Karpas-422 (cell line): ENCODE measurements at regions not wholly inside any gene's neighbourhood (a gene's known extent, or its start where the extent isn't known, plus 50 kb on each side); places are given as distances from the start of the nearest gene placed in this dataset.
"Not testable (repeated sequence)": the region's sequence is repeated elsewhere in the genome, so short reads cannot be mapped to it uniquely, and the experiment has no call there.

ENCODE experiments used
- DNase-seq: peaks from one replicate; pipeline ENCODE4 v3.0.0-alpha.2; 2015
- H2AFZ ChIP-seq: fragments of 200-600 bp; sonication (generic); 2 replicates; pipeline ENCODE4 v1.6.1; 2014; ENCODE audit warnings: antibody characterized with exemption, low read length, mixed read lengths
- H3K27ac ChIP-seq: fragments of 200-600 bp; sonication (generic); 2 replicates; pipeline ENCODE4 v1.5.1; 2014; ENCODE audit warnings: mild to moderate bottlenecking, low read length, moderate library complexity
- H3K27me3 ChIP-seq: fragments of 200-600 bp; sonication (generic); 2 replicates; pipeline ENCODE4 v1.6.1; 2014; ENCODE audit warnings: low read length, mixed read lengths
- H3K36me3 ChIP-seq: fragments of 200-600 bp; sonication (generic); 2 replicates; pipeline ENCODE4 v1.6.1; 2014; ENCODE audit warnings: low read length, mixed read lengths; ENCODE audit not compliant: insufficient read depth
- H3K4me1 ChIP-seq: fragments of 200-600 bp; sonication (generic); 2 replicates; pipeline ENCODE4 v1.6.1; 2014; ENCODE audit warnings: mild to moderate bottlenecking, low read length, mixed read lengths
- H3K4me2 ChIP-seq: fragments of 200-600 bp; sonication (generic); 2 replicates; pipeline ENCODE4 v1.6.1; 2014; ENCODE audit warnings: low read length, low read depth, mild to moderate bottlenecking; ENCODE audit not compliant: poor library complexity, severe bottlenecking
- H3K4me3 ChIP-seq: fragments of 200-600 bp; sonication (generic); 2 replicates; pipeline ENCODE4 v1.5.1; 2014; ENCODE audit warnings: mild to moderate bottlenecking, antibody characterized with exemption, low read length, mixed read lengths
- H3K79me2 ChIP-seq: fragments of 200-600 bp; sonication (generic); 2 replicates; pipeline ENCODE4 v1.6.1; 2014; ENCODE audit warnings: mild to moderate bottlenecking, low read length, mixed read lengths
- H3K9ac ChIP-seq: fragments of 200-600 bp; sonication (generic); 2 replicates; pipeline ENCODE4 v1.6.0; 2014; ENCODE audit warnings: low read length
- H3K9me2 ChIP-seq: fragments of 200-600 bp; sonication (generic), shearing (Covaris generic); replicated peaks from 2 replicates; pipeline ENCODE4 v1.6.0; 2014; ENCODE audit warnings: mild to moderate bottlenecking, low read length, moderate library complexity; ENCODE audit not compliant: insufficient read depth
- H3K9me3 ChIP-seq: fragments of 300-700, 200-600 bp; sonication (generic); 2 replicates; pipeline ENCODE4 v1.6.1; 2014; ENCODE audit warnings: low read length, mixed read lengths
- H4K20me1 ChIP-seq: fragments of 200-600 bp; sonication (generic); 2 replicates; pipeline ENCODE4 v1.6.1; 2014; ENCODE audit warnings: mild to moderate bottlenecking, antibody characterized with exemption, low read length, low read depth; ENCODE audit not compliant: insufficient read depth

- Histone ChIP-seq H2AFZ (no peak overlapping the region), H3K9ac (no peak overlapping the region), H3K4me2 (no peak overlapping the region), H3K79me2 (no peaks in the 10 kb centered on the region), H3K27ac (no peak overlapping the region), H4K20me1 (no peaks in the 10 kb centered on the region), H3K27me3 (no peaks in the 10 kb centered on the region), H3K36me3 (no peaks in the 10 kb centered on the region), H3K4me1 (no peaks in the 10 kb centered on the region), H3K9me2 (no peaks in the 10 kb centered on the region), H3K9me3 (no peaks in the 10 kb centered on the region), H3K4me3 (no peak overlapping the region)
- no peak for DNase-seq
Measured at GRCh38 chr2:36140391-36140790, 215.2 kb upstream of the CRIM1 start.

GRCh38 chr2:36137612-36138011, 218.0 kb upstream of the CRIM1 start:
- DNase-seq = no peak
- no peaks in the 10 kb centered on the region for H3K9me2 ChIP-seq

GRCh38 chr2:36134281-36134680, 221.3 kb upstream of the CRIM1 start:
- no peaks in the 10 kb centered on the region for H4K20me1 ChIP-seq
- no peaks in the 10 kb centered on the region for H3K9me2 ChIP-seq
- H3K4me3 ChIP-seq = no peak overlapping the region
- no peaks in the 10 kb centered on the region for H3K9me3 ChIP-seq
- DNase-seq = no peak
- no peaks in the 10 kb centered on the region for H3K36me3 ChIP-seq
- no peak overlapping the region for H3K27ac ChIP-seq
- no peaks in the 10 kb centered on the region for H3K79me2 ChIP-seq
- H3K4me1 ChIP-seq = no peaks in the 10 kb centered on the region
- H2AFZ ChIP-seq = no peak overlapping the region
- H3K27me3 ChIP-seq = no peaks in the 10 kb centered on the region
- H3K4me2 ChIP-seq = no peak overlapping the region
- no peak overlapping the region for H3K9ac ChIP-seq

More at GRCh38 chr2:36137612-36138011, 218.0 kb upstream of the CRIM1 start:
- H4K20me1 ChIP-seq = no peaks in the 10 kb centered on the region
- H3K27ac ChIP-seq = no peak overlapping the region
- no peaks in the 10 kb centered on the region for H3K27me3 ChIP-seq
- no peaks in the 10 kb centered on the region for H3K79me2 ChIP-seq
- H3K9ac ChIP-seq = no peak overlapping the region
- no peak overlapping the region for H3K4me2 ChIP-seq
- no peak overlapping the region for H2AFZ ChIP-seq
- H3K4me3 ChIP-seq = no peak overlapping the region
- no peaks in the 10 kb centered on the region for H3K36me3 ChIP-seq
- no peaks in the 10 kb centered on the region for H3K9me3 ChIP-seq
- no peaks in the 10 kb centered on the region for H3K4me1 ChIP-seq

DNA sequence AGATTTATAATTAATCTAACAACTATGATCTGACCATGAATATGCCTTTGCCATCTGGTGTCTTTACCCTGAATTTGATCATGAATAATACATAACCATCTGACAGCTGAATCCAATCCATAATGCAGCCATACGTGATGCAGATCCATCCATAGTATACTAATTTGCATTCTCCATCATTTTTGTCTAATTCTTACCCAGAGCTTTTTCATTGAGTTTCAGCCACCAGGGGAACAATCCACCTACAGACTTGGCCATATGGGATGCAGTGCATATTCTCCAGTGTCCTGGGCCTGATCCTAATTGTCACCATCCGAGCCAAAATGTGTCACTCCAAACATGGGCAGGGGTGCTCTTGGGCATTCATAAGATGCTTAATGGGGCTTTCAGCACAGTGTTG, 227.2 kb upstream of the CRIM1 start:
- H3K4me1 ChIP-seq = no peaks in the 10 kb centered on the region
- no peak overlapping the region for H3K9ac ChIP-seq
- no peak overlapping the region for H2AFZ ChIP-seq
- H3K27ac ChIP-seq = no peak overlapping the region
- H3K4me3 ChIP-seq = no peak overlapping the region
- no peaks in the 10 kb centered on the region for H3K9me3 ChIP-seq
- H3K79me2 ChIP-seq = no peaks in the 10 kb centered on the region
- no peak for DNase-seq
- H3K4me2 ChIP-seq = no peak overlapping the region
- H4K20me1 ChIP-seq = no peaks in the 10 kb centered on the region
- H3K27me3 ChIP-seq = no peaks in the 10 kb centered on the region
- no peaks in the 10 kb centered on the region for H3K36me3 ChIP-seq
- no peaks in the 10 kb centered on the region for H3K9me2 ChIP-seq

DNA sequence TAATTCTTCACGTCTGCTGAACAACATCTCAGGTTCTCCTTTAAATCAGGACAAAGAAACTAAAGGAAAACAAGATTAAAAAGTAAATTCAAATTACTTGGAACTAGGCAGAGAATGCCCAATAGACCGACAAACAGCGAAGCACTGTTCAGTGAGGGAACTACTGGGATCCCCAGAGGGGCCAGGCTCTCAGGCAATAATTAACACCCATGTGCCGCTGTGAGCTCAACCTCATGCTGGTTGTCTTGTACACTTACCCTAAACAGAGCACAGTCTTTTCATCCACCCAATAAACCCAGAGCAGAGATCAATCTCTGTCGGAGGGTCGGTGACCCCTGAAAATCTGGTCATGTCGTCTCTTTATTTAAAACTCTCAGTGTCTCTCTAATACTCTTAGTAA, 229.9 kb upstream of the CRIM1 start:
- Histone ChIP-seq H2AFZ (no peak overlapping the region), H3K4me3 (no peak overlapping the region), H3K27ac (no peak overlapping the region), H3K27me3 (no peaks in the 10 kb centered on the region), H4K20me1 (no peaks in the 10 kb centered on the region), H3K4me2 (no peak overlapping the region), H3K36me3 (no peaks in the 10 kb centered on the region), H3K4me1 (no peaks in the 10 kb centered on the region), H3K9me3 (no peaks in the 10 kb centered on the region), H3K9ac (no peak overlapping the region), H3K9me2 (no peaks in the 10 kb centered on the region), H3K79me2 (no peaks in the 10 kb centered on the region)
- DNase-seq = no peak

GRCh38 chr2:36123995-36124394, 231.6 kb upstream of the CRIM1 start:
- DNase-seq = no peak
- Histone ChIP-seq H3K27me3 (no peaks in the 10 kb centered on the region), H3K79me2 (no peaks in the 10 kb centered on the region), H3K9me2 (no peaks in the 10 kb centered on the region), H3K9ac (no peak overlapping the region), H4K20me1 (no peaks in the 10 kb centered on the region), H3K9me3 (no peaks in the 10 kb centered on the region), H3K27ac (no peak overlapping the region), H2AFZ (no peak overlapping the region), H3K4me1 (no peaks in the 10 kb centered on the region), H3K36me3 (no peaks in the 10 kb centered on the region), H3K4me2 (no peak overlapping the region), H3K4me3 (no peak overlapping the region)

- Histone ChIP-seq H3K27ac (no peak overlapping the region), H3K79me2 (no peaks in the 10 kb centered on the region)
Measured at GRCh38 chr2:36097022-36097421, 258.6 kb upstream of the CRIM1 start.

GRCh38 chr2:36091844-36092741, 263.5 kb upstream of the CRIM1 start:
- not testable (repeated sequence) for H2AFZ ChIP-seq, H3K4me2 ChIP-seq, H3K9me2 ChIP-seq, H4K20me1 ChIP-seq, DNase-seq, H3K4me3 ChIP-seq, H3K79me2 ChIP-seq, H3K9me3 ChIP-seq, H3K4me1 ChIP-seq, H3K9ac ChIP-seq, H3K36me3 ChIP-seq, H3K27ac ChIP-seq, H3K27me3 ChIP-seq

More at GRCh38 chr2:36097022-36097421, 258.6 kb upstream of the CRIM1 start:
- H4K20me1 ChIP-seq = no peaks in the 10 kb centered on the region
- no peaks in the 10 kb centered on the region for H3K9me3 ChIP-seq
- H3K36me3 ChIP-seq = no peaks in the 10 kb centered on the region
- H3K4me1 ChIP-seq = no peaks in the 10 kb centered on the region
- no peaks in the 10 kb centered on the region for H3K9me2 ChIP-seq
- H3K9ac ChIP-seq = no peak overlapping the region
- no peak for DNase-seq
- no peak overlapping the region for H2AFZ ChIP-seq
- H3K4me2 ChIP-seq = no peak overlapping the region
- no peak overlapping the region for H3K4me3 ChIP-seq
- H3K27me3 ChIP-seq = no peaks in the 10 kb centered on the region
